ENCODE measurements at regions not wholly inside any gene's neighbourhood (a gene's known extent, or its start where the extent isn't known, plus 50 kb on each side); places are given as distances from the start of the nearest gene placed in this dataset.

DNA sequence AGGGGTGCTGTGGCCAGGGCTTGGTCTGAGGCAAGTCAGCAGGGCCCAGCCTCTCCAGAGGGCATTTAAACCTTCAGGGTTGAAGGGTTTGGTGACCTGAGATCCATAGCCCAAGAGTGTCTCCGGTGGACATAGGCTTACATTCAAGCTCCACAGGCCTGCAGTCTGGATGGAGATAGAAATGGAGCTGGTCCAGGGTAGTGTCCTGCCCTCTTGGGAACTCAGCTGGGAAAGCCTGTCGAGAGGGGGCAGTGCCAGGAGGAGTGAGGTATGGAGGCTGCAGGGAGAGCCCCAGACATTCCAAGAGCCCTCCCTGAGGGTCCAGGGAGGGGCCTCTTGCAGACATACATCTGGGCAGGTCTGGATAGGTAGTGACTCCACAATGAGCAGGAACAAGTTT, 177.0 kb upstream of the MVB12B start:
- Histone ChIP-seq H4K20me1 (ENCODE audit: insufficient read depth) (no peaks in the 10 kb centered on the region), H3K4me2 (no peak overlapping the region), H2AFZ (ENCODE audit: low read depth) (no peak overlapping the region), H3K27ac (no peak overlapping the region), H3K9ac (no peak overlapping the region), H3K4me1 (ENCODE audit: low read depth, poor library complexity, severe bottlenecking) (no peaks in the 10 kb centered on the region), H3K27me3 (ENCODE audit: insufficient read depth, low read depth) (no peaks in the 10 kb centered on the region), H3K4me3 (IDR thresholded peaks at IDR 0.05; ENCODE audit: insufficient read depth, low read depth, low read length) (no peak overlapping the region), H3K36me3 (ENCODE audit: insufficient read depth) (no peaks in the 10 kb centered on the region), H3K79me2 (ENCODE audit: insufficient read depth, low read depth) (no peaks in the 10 kb centered on the region)
- TF ChIP-seq, protein P1, sequence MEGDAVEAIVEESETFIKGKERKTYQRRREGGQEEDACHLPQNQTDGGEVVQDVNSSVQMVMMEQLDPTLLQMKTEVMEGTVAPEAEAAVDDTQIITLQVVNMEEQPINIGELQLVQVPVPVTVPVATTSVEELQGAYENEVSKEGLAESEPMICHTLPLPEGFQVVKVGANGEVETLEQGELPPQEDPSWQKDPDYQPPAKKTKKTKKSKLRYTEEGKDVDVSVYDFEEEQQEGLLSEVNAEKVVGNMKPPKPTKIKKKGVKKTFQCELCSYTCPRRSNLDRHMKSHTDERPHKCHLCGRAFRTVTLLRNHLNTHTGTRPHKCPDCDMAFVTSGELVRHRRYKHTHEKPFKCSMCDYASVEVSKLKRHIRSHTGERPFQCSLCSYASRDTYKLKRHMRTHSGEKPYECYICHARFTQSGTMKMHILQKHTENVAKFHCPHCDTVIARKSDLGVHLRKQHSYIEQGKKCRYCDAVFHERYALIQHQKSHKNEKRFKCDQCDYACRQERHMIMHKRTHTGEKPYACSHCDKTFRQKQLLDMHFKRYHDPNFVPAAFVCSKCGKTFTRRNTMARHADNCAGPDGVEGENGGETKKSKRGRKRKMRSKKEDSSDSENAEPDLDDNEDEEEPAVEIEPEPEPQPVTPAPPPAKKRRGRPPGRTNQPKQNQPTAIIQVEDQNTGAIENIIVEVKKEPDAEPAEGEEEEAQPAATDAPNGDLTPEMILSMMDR (conservative IDR thresholded peaks at IDR 0.05; ENCODE audit: low read depth, low read length): no peak

DNA sequence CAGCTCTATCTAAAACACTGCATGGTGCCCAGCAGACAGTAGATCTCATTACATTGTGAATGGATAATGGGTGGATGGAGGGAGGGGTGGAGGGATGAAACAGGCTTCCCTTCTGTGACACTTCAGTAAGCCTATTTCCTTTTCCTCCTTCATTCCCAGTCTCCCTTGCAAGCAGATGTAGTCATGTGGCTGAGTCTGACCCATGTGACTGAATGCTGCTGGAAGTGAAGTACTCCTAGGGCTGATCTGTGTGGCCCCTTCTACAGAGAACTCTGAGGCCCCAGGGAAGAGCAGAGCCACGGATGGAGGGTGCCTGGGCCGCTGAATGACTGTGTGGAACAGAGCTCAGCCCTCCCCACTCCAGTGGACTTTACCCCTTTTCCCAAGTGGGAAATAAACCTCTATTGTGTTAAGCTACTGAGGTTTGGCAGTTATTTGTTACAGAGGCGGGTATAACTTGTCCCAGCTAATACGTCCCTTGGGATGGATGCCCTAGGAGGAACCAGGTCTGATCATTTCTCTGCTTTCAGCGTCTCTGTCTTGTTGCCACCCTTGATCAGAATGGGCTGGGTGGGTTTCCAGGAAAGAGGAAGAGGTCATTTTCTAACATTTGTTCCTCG, 176.1 kb upstream of the MVB12B start:
- no peak overlapping the region for H2AFZ ChIP-seq (ENCODE audit: low read depth)
- H4K20me1 ChIP-seq (ENCODE audit: insufficient read depth): no peaks in the 10 kb centered on the region
- H3K9ac ChIP-seq: no peak overlapping the region
- no peak overlapping the region for H3K27ac ChIP-seq
- H3K79me2 ChIP-seq (ENCODE audit: insufficient read depth, low read depth): no peaks in the 10 kb centered on the region
- TF ChIP-seq, protein P1 (conservative IDR thresholded peaks at IDR 0.05; ENCODE audit: low read depth, low read length): no peak
- no peaks in the 10 kb centered on the region for H3K27me3 ChIP-seq (ENCODE audit: insufficient read depth, low read depth)
- no peak overlapping the region for H3K4me2 ChIP-seq
- H3K36me3 ChIP-seq (ENCODE audit: insufficient read depth): no peaks in the 10 kb centered on the region
- H3K4me1 ChIP-seq (ENCODE audit: low read depth, poor library complexity, severe bottlenecking): no peaks in the 10 kb centered on the region
- no peak overlapping the region for H3K4me3 ChIP-seq (IDR thresholded peaks at IDR 0.05; ENCODE audit: insufficient read depth, low read depth, low read length)

DNA sequence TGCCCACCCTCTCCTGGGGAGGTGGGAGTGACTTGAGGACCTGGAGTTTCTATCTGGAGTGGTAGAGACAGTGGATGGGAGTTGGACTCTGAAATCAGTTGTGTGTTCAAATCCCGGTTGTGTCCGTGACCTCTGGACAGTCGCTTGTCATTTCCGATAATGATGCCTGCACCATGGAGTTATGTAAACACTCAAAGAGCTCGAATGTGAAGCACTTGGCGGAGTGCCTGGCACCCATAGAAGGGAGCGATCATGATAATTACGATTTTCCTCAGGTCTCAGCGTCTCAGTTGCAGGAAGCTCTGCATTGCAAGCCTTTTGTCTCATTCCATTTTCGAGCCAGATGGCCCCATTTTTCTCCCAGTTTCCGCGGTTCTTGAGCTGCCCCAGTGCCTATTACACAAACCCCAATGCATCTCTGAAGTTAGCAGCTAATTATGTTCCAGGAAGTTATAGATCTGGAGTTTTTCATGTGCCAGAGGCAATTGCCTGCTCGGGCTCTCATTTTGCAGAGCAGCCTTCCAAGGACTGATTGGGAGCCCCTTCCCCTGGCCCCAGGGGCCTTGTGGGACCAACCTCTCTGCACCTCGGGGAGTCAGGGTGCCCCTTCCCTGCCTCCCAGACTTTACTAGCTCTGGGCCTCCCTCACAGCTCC, 175.5 kb upstream of the MVB12B start:
- no peak overlapping the region for H3K4me3 ChIP-seq (IDR thresholded peaks at IDR 0.05; ENCODE audit: insufficient read depth, low read depth, low read length)
- no peaks in the 10 kb centered on the region for H3K36me3 ChIP-seq (ENCODE audit: insufficient read depth)
- H4K20me1 ChIP-seq (ENCODE audit: insufficient read depth): no peaks in the 10 kb centered on the region
- no peak overlapping the region for H2AFZ ChIP-seq (ENCODE audit: low read depth)
- TF ChIP-seq, protein P1 (conservative IDR thresholded peaks at IDR 0.05; ENCODE audit: low read depth, low read length): no peak
- H3K27me3 ChIP-seq (ENCODE audit: insufficient read depth, low read depth): no peaks in the 10 kb centered on the region
- H3K79me2 ChIP-seq (ENCODE audit: insufficient read depth, low read depth): no peaks in the 10 kb centered on the region
- H3K27ac ChIP-seq: no peak overlapping the region
- H3K4me2 ChIP-seq: no peak overlapping the region
- H3K4me1 ChIP-seq (ENCODE audit: low read depth, poor library complexity, severe bottlenecking): no peaks in the 10 kb centered on the region
- H3K9ac ChIP-seq: no peak overlapping the region

DNA sequence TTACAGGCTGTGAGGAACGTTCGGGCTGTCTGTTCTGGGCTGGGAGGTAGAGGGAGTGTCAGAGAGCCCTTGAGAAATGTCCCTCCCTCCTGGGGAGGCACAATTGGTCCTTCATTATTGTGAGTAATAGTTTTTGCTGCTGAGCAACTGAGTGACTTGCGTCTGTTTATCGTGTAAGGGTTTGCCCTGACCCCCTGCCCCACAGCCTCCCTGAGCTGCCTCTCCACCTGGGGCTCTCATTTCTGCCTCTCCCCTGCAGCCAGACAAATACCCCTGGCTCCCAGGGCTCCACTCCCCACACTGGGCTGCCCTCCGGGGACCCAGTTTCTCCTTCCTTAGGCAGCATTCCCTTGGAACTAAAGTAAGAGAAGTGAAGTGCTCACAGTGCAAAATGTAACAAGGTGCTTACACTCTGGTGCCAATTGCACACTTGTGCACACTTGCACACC, 174.9 kb upstream of the MVB12B start:
- no peaks in the 10 kb centered on the region for H3K79me2 ChIP-seq (ENCODE audit: insufficient read depth, low read depth)
- TF ChIP-seq, protein P1 (conservative IDR thresholded peaks at IDR 0.05; ENCODE audit: low read depth, low read length): no peak
- H2AFZ ChIP-seq (ENCODE audit: low read depth): no peak overlapping the region
- H3K4me1 ChIP-seq (ENCODE audit: low read depth, poor library complexity, severe bottlenecking): no peaks in the 10 kb centered on the region
- no peaks in the 10 kb centered on the region for H4K20me1 ChIP-seq (ENCODE audit: insufficient read depth)
- H3K27me3 ChIP-seq (ENCODE audit: insufficient read depth, low read depth): no peaks in the 10 kb centered on the region
- no peaks in the 10 kb centered on the region for H3K36me3 ChIP-seq (ENCODE audit: insufficient read depth)
- H3K4me3 ChIP-seq (IDR thresholded peaks at IDR 0.05; ENCODE audit: insufficient read depth, low read depth, low read length): no peak overlapping the region
- no peak overlapping the region for H3K27ac ChIP-seq
- no peak overlapping the region for H3K9ac ChIP-seq
- H3K4me2 ChIP-seq: no peak overlapping the region
